ENCODE measurements at regions not wholly inside any gene's neighbourhood (a gene's known extent, or its start where the extent isn't known, plus 50 kb on each side); places are given as distances from the start of the nearest gene placed in this dataset.
A peak's percentile ranks its signal among the peaks of the same experiment; 100 is the strongest.

DNA sequence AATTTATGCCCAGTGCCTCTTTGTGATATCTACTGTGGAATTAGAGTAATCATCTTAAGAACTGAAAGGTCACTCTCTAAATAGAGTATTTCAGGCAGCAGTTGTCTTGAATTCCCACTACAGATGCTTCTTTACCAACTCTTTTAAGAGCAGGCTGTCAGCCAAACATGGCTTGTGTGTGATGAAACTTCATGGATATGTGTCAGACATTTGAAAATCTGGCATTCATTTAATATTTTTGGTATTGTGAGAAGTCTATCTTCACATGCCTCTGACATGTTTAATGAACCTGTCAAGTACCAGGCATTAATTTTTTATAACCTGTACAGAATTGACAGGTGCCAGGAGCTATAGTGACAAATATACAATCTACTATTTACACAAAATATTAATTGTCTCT, 318.6 kb downstream of the CDH9 start:
- Mint-ChIP-seq H3K4me3 (no peak overlapping the region), H3K27me3 (ENCODE audit: insufficient read depth) (no peaks in the 10 kb centered on the region), H3K9me3 (peaks cover 11% of the 10 kb centered on the region), H3K36me3 (ENCODE audit: low read depth) (no peaks in the 10 kb centered on the region), H3K4me1 (ENCODE audit: low read depth) (no peaks in the 10 kb centered on the region), H3K27ac (no peak overlapping the region)
- TF ChIP-seq, protein P1, sequence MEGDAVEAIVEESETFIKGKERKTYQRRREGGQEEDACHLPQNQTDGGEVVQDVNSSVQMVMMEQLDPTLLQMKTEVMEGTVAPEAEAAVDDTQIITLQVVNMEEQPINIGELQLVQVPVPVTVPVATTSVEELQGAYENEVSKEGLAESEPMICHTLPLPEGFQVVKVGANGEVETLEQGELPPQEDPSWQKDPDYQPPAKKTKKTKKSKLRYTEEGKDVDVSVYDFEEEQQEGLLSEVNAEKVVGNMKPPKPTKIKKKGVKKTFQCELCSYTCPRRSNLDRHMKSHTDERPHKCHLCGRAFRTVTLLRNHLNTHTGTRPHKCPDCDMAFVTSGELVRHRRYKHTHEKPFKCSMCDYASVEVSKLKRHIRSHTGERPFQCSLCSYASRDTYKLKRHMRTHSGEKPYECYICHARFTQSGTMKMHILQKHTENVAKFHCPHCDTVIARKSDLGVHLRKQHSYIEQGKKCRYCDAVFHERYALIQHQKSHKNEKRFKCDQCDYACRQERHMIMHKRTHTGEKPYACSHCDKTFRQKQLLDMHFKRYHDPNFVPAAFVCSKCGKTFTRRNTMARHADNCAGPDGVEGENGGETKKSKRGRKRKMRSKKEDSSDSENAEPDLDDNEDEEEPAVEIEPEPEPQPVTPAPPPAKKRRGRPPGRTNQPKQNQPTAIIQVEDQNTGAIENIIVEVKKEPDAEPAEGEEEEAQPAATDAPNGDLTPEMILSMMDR (IDR thresholded peaks at IDR 0.05), result no peak
- no peak for DNase-seq

DNA sequence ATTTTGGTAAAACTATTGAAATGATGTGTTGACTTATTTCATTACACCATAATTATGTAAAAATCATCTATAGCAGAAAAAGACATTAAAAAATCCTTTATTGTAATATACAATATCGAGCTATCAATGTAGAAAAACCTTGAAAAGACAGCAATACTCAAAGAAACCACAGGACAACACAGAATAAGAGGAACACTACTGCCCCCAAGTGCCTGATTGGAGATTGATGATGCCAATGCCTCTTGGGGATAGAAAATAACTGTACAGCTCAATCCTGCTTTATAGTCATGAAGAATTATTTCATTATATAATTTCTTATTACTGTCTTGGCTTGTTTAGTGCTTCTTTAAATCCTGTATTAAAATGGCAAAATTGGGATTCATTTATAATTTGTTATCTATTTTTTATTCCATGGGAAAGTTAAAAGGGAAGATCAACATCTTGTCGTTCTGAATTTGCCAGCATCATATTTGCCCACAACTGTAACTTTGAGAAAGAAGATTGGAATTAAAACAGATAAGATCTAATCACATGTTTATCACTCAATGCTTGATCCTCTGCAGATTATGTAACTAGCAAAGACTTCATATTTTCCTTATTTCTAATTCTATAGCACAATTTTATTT, 337.5 kb downstream of the CDH9 start:
- Mint-ChIP-seq H3K36me3 (ENCODE audit: low read depth) (no peaks in the 10 kb centered on the region), H3K27me3 (ENCODE audit: insufficient read depth) (no peaks in the 10 kb centered on the region), H3K27ac (no peak overlapping the region), H3K4me3 (no peak overlapping the region), H3K4me1 (ENCODE audit: low read depth) (no peaks in the 10 kb centered on the region), H3K9me3 (peaks cover 12% of the 10 kb centered on the region)
- TF ChIP-seq, protein P1 (IDR thresholded peaks at IDR 0.05), result peak; percentile 57
- DNase-seq, result peak; percentile 2

DNA sequence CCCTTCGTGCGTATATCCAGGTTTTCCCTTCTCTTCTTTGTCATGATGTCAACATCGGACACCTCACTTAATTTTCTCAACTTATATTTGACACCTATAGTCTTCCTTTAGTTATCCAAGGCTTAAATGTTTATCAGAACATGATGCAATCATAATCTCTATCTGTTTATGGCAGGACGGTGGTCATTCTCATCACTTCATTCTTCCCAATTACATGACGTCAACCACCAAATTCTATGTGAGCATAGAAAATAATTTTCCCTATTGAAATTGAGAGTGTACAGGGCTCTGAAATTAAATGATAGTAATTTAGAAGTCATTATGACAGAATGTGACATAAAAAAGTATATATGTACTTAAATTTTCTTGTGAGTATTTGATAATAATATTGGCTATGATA, 345.4 kb downstream of the CDH9 start:
- Mint-ChIP-seq H3K4me3 (no peak overlapping the region), H3K27ac (no peak overlapping the region), H3K27me3 (ENCODE audit: insufficient read depth) (no peaks in the 10 kb centered on the region), H3K9me3 (peaks cover 12% of the 10 kb centered on the region; the same call in 1 of the 2 replicates), H3K4me1 (ENCODE audit: low read depth) (no peaks in the 10 kb centered on the region), H3K36me3 (ENCODE audit: low read depth) (no peaks in the 10 kb centered on the region)
- no peak for DNase-seq
- TF ChIP-seq, protein P1 (IDR thresholded peaks at IDR 0.05), result no peak

DNA sequence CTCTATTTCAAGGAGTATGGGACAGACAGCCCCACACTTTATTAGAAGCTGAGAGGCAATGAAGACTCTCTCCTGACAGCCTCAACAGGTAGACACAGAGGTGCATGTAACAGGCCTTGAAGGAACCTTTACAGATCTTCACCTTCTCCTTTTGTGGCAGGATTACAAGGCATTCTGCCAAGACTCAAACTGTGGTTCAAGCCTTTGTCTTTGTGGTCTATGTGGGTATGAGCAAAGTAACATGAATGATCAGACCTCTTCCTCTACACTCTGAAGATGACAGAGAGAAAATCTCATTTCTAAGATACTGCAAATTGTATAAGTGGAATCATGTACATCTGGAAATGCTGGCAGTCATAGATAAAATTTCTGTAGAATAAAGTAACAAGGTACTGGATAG, 346.9 kb downstream of the CDH9 start:
- Mint-ChIP-seq H3K4me1 (ENCODE audit: low read depth) (no peaks in the 10 kb centered on the region), H3K9me3 (peaks cover 12% of the 10 kb centered on the region; the same call in 1 of the 2 replicates), H3K27ac (no peak overlapping the region), H3K36me3 (ENCODE audit: low read depth) (no peaks in the 10 kb centered on the region), H3K27me3 (ENCODE audit: insufficient read depth) (no peaks in the 10 kb centered on the region), H3K4me3 (no peak overlapping the region)
- DNase-seq, result no peak
- TF ChIP-seq, protein P1 (IDR thresholded peaks at IDR 0.05), result no peak

DNA sequence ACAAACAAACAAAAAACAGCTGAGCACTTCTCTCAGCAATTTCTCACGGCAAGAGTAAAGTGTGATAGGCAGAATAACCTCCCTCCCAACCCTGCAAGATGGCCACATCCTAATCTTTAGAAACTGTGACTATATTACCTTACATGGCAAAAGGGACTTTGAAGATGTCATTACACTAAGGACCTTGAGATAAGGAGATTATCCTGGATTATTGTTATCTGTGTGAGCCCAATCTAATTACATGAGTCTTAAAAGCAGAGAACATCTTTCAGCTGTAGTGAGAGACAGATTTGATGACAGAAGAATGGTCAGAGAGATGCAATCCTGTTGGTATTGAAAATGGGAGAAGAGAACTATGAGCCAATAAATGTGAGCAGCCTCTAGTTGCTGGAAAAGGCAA, 347.9 kb downstream of the CDH9 start:
- H3K27ac Mint-ChIP-seq, result no peak overlapping the region
- no peaks in the 10 kb centered on the region for H3K4me1 Mint-ChIP-seq (ENCODE audit: low read depth)
- H3K9me3 Mint-ChIP-seq, result peaks cover 12% of the 10 kb centered on the region; the same call in 1 of the 2 replicates
- no peak overlapping the region for H3K4me3 Mint-ChIP-seq
- DNase-seq, result no peak
- no peaks in the 10 kb centered on the region for H3K36me3 Mint-ChIP-seq (ENCODE audit: low read depth)
- TF ChIP-seq, protein P1 (IDR thresholded peaks at IDR 0.05), result no peak
- no peaks in the 10 kb centered on the region for H3K27me3 Mint-ChIP-seq (ENCODE audit: insufficient read depth)

All from HFFc6 (cell line).